Type B pancreatic cell (in vitro differentiated cells): ENCODE measurements at regions not wholly inside any gene's neighbourhood (a gene's known extent, or its start where the extent isn't known, plus 50 kb on each side); places are given as distances from the start of the nearest gene placed in this dataset.

Experiments used
- DNase-seq: peaks from one replicate; pipeline ENCODE4 v3.0.0; 2021; ENCODE audit warnings: mixed read lengths; ENCODE audit not compliant: unreplicated experiment; ENCODE audit errors: extremely low spot score
- H3K27ac Mint-ChIP-seq: 2 replicates; pipeline ENCODE4 v1.8.0; 2021; ENCODE audit warnings: mild to moderate bottlenecking, mixed read lengths
- H3K27me3 Mint-ChIP-seq: 2 replicates; pipeline ENCODE4 v1.8.0; 2021; ENCODE audit warnings: mixed read lengths
- H3K36me3 Mint-ChIP-seq: 2 replicates; pipeline ENCODE4 v1.8.0; 2021; ENCODE audit warnings: mixed read lengths
- H3K4me1 Mint-ChIP-seq: one replicate; pipeline ENCODE4 v1.8.0; 2021; ENCODE audit warnings: mixed read lengths; ENCODE audit not compliant: unreplicated experiment
- H3K4me3 Mint-ChIP-seq: 2 replicates; pipeline ENCODE4 v1.8.0; 2021; ENCODE audit warnings: mild to moderate bottlenecking, mixed read lengths
- H3K9me3 Mint-ChIP-seq: 2 replicates; pipeline ENCODE4 v1.8.0; 2021; ENCODE audit warnings: mixed read lengths
- CTCF ChIP-seq: fragments of 200-600 bp; sonication (generic); conservative IDR thresholded peaks from 2 replicates; pipeline ENCODE4 v1.5.0; 2021; ENCODE audit warnings: antibody characterized with exemption, mild to moderate bottlenecking

DNA sequence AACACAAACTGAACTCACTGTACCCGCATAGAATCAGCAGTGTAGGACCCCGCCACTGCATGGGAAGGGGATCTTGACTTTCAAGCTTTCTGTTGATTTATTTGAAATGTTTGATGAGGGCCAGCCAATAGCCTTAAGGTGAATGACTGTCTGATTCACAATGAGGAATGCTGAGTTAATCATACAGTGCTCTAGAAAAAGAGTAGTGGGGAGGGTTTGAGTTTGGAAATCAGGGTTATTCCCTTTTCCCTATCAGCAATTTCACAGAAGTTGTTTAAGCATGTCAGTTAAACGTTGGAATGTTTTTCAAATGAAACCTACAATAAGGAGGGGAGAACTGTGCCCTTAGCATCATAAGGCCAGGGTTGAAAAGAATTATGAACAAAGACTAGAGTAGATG lies 937.5 kb downstream of the GRID1 start:
- Mint-ChIP-seq H3K27me3 (no peaks in the 10 kb centered on the region), H3K36me3 (no peaks in the 10 kb centered on the region), H3K9me3 (no peaks in the 10 kb centered on the region), H3K4me1 (peaks cover 5% of the 10 kb centered on the region), H3K27ac (no peak overlapping the region), H3K4me3 (no peak overlapping the region)
- TF ChIP-seq CTCF, result no peak
- DNase-seq, result no peak

DNA sequence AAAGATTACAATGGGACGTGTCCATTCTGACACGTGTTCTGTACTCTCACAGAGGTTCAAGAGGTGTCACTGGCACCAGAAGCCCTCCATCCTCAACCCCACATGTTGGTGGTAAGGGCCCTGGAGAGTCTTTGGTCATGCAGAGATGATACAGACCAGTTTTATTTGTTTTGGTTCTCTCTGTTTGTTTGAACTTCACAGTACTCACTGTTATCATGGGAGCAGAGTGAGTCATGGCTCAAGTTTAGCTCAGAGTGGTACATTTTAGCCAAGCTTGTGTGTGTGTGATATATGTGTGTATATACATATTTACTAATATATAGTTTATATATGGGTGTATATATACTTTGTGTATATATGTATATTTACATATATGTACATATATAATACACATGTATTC lies 935.6 kb downstream of the GRID1 start:
- TF ChIP-seq CTCF, result no peak
- Mint-ChIP-seq H3K27me3 (no peaks in the 10 kb centered on the region), H3K27ac (no peak overlapping the region), H3K36me3 (no peaks in the 10 kb centered on the region), H3K4me1 (peaks cover 5% of the 10 kb centered on the region), H3K9me3 (no peaks in the 10 kb centered on the region), H3K4me3 (no peak overlapping the region)
- no peak for DNase-seq

- no peaks in the 10 kb centered on the region for H3K9me3 Mint-ChIP-seq
- H3K4me1 Mint-ChIP-seq, result peaks cover 17% of the 10 kb centered on the region
- H3K27ac Mint-ChIP-seq, result no peak overlapping the region
- H3K27me3 Mint-ChIP-seq, result no peaks in the 10 kb centered on the region
- no peak for TF ChIP-seq CTCF
- H3K4me3 Mint-ChIP-seq, result no peak overlapping the region
- H3K36me3 Mint-ChIP-seq, result no peaks in the 10 kb centered on the region
- no peak for DNase-seq
Measured at GRCh38 chr10:85433248-85433647, 933.3 kb downstream of the GRID1 start.

- H3K27ac Mint-ChIP-seq, result no peak overlapping the region
- no peak for TF ChIP-seq CTCF
- no peaks in the 10 kb centered on the region for H3K36me3 Mint-ChIP-seq
- no peaks in the 10 kb centered on the region for H3K27me3 Mint-ChIP-seq
- H3K4me1 Mint-ChIP-seq, result no peaks in the 10 kb centered on the region
- peaks cover 3% of the 10 kb centered on the region for H3K9me3 Mint-ChIP-seq
- H3K4me3 Mint-ChIP-seq, result no peak overlapping the region
- DNase-seq, result no peak
Measured at GRCh38 chr10:85444868-85445267, 921.7 kb downstream of the GRID1 start.

- H3K4me3 Mint-ChIP-seq, result no peak overlapping the region
- DNase-seq, result no peak
- no peaks in the 10 kb centered on the region for H3K36me3 Mint-ChIP-seq
- no peak overlapping the region for H3K27ac Mint-ChIP-seq
- no peaks in the 10 kb centered on the region for H3K4me1 Mint-ChIP-seq
- no peak for TF ChIP-seq CTCF
- no peaks in the 10 kb centered on the region for H3K27me3 Mint-ChIP-seq
- peaks cover 4% of the 10 kb centered on the region for H3K9me3 Mint-ChIP-seq
Measured at GRCh38 chr10:85445702-85446101, 920.9 kb downstream of the GRID1 start.

DNA sequence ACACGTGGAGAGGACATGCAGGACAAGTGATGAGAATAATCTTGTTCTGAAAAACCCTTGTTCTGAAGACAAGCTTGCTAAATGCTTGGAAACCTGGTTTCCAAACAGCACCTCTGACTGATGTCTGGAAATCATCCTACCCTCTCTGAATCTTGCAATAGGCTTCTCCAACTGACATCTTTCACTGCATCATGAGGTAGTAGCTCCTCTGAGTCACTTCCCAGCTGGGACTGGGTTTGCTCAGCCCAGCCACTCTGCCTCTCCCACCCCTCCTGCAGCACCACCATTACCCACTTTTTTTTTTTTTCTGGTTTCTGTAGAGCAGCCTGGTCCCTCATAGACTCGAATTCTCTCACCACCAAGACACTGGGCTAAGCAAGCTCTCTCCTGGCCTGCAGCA lies 919.8 kb downstream of the GRID1 start:
- H3K27me3 Mint-ChIP-seq, result no peaks in the 10 kb centered on the region
- H3K9me3 Mint-ChIP-seq, result peaks cover 4% of the 10 kb centered on the region
- H3K27ac Mint-ChIP-seq, result no peak overlapping the region
- no peaks in the 10 kb centered on the region for H3K36me3 Mint-ChIP-seq
- DNase-seq, result no peak
- no peak overlapping the region for H3K4me3 Mint-ChIP-seq
- TF ChIP-seq CTCF, result no peak
- H3K4me1 Mint-ChIP-seq, result no peaks in the 10 kb centered on the region
